CD14-positive monocyte (primary cell): ENCODE measurements at regions not wholly inside any gene's neighbourhood (a gene's known extent, or its start where the extent isn't known, plus 50 kb on each side); places are given as distances from the start of the nearest gene placed in this dataset.

ENCODE experiments used
- DNase-seq, 3 donors: peaks; one replicate each; pipeline ENCODE4 v3.0.0-alpha.2; 2011 to 2022
- H2AFZ ChIP-seq: 2 replicates; pipeline ENCODE4 v1.6.0; 2012; ENCODE audit warnings: mild to moderate bottlenecking, low read depth, low read length, inconsistent platforms; ENCODE audit not compliant: insufficient read depth, poor library complexity, severe bottlenecking
- H3K27ac ChIP-seq, 2 donors: 1 replicate in 1 of 2; 2 replicates in 1 of 2; pipeline ENCODE4 v1.5.1; 2012 to 2013; ENCODE audit warnings: low read length in 2 of 2, control low read depth in 1 of 2, inconsistent platforms in 1 of 2, low read depth in 1 of 2, mild to moderate bottlenecking in 1 of 2
- H3K27me3 ChIP-seq, 2 donors: one replicate each; pipeline versions ENCODE4 v1.6.0 to v1.6.1; 2011 to 2013; ENCODE audit warnings: low read length in 2 of 2; ENCODE audit not compliant: control insufficient read depth in 2 of 2, insufficient read depth in 2 of 2
- H3K36me3 ChIP-seq, 2 donors: replicated peaks in 1 of 2; 1 replicate in 1 of 2; 2 replicates in 1 of 2; pipeline versions ENCODE4 v1.5.1 to v1.6.1; 2012 to 2013; ENCODE audit warnings: low read length in 2 of 2, control low read depth in 1 of 2, inconsistent platforms in 1 of 2, mild to moderate bottlenecking in 1 of 2; ENCODE audit not compliant: insufficient read depth in 2 of 2, control insufficient read depth in 1 of 2
- H3K4me1 ChIP-seq, 2 donors: 1 replicate in 1 of 2; 2 replicates in 1 of 2; pipeline versions ENCODE4 v1.5.1 to v1.6.1; 2012 to 2013; ENCODE audit warnings: low read length in 2 of 2, control low read depth in 1 of 2, inconsistent platforms in 1 of 2, mild to moderate bottlenecking in 1 of 2, moderate library complexity in 1 of 2; ENCODE audit not compliant: insufficient read depth in 2 of 2, control insufficient read depth in 1 of 2
- H3K4me2 ChIP-seq: replicated peaks from 2 replicates; pipeline ENCODE3; 2012; ENCODE audit warnings: low read length, moderate library complexity, mild to moderate bottlenecking; ENCODE audit not compliant: poor library complexity, severe bottlenecking; ENCODE audit errors: extremely low read depth
- H3K4me3 ChIP-seq, 3 experiments: fragments of 200-600 bp in 1 of 3; sonication (generic) in 1 of 3; replicated peaks in 1 of 3; 1 replicate in 2 of 3; 2 replicates in 1 of 3; pipeline ENCODE4 v1.5.1; 2011 to 2013; ENCODE audit warnings: low read length in 3 of 3, mild to moderate bottlenecking in 3 of 3, control low read depth in 2 of 3, low read depth in 2 of 3, inconsistent platforms in 1 of 3, moderate library complexity in 1 of 3
- H3K79me2 ChIP-seq: 2 replicates; pipeline ENCODE4 v1.6.0; 2012; ENCODE audit warnings: mild to moderate bottlenecking, control low read depth, inconsistent platforms, low read length, moderate library complexity; ENCODE audit not compliant: insufficient read depth
- H3K9ac ChIP-seq: 2 replicates; pipeline ENCODE4 v1.6.0; 2017; ENCODE audit warnings: low read length, mild to moderate bottlenecking; ENCODE audit not compliant: insufficient read depth, poor library complexity, severe bottlenecking
- H3K9me3 ChIP-seq, 2 donors: replicated peaks in 1 of 2; 1 replicate in 1 of 2; 2 replicates in 1 of 2; pipeline versions ENCODE4 v1.5.1 to v1.6.1; 2012 to 2013; ENCODE audit warnings: low read length in 2 of 2, control low read depth in 1 of 2; ENCODE audit not compliant: control insufficient read depth in 1 of 2, insufficient read depth in 1 of 2
- H4K20me1 ChIP-seq: 2 replicates; pipeline ENCODE4 v1.6.0; 2012; ENCODE audit warnings: mild to moderate bottlenecking, low read length, control low read depth, moderate library complexity; ENCODE audit not compliant: insufficient read depth
- H3K27ac Mint-ChIP-seq, 7 donors: one replicate each; pipeline ENCODE4 v1.8.0; 2020; ENCODE audit warnings: mild to moderate bottlenecking in 7 of 7, mixed read lengths in 7 of 7, moderate library complexity in 6 of 7, inconsistent platforms in 2 of 7
- H3K27me3 Mint-ChIP-seq, 3 donors: one replicate each; pipeline ENCODE4 v1.8.0; 2021 to 2022; ENCODE audit warnings: low read depth in 3 of 3, mild to moderate bottlenecking in 3 of 3, mixed read lengths in 3 of 3, moderate library complexity in 3 of 3, inconsistent platforms in 1 of 3
- H3K36me3 Mint-ChIP-seq, 2 donors: one replicate each; pipeline ENCODE4 v1.8.0; 2020; ENCODE audit warnings: mixed read lengths in 2 of 2, inconsistent platforms in 1 of 2, mild to moderate bottlenecking in 1 of 2
- H3K4me1 Mint-ChIP-seq: one replicate; pipeline ENCODE4 v1.8.0; 2020; ENCODE audit warnings: mild to moderate bottlenecking, mixed read lengths
- H3K4me3 Mint-ChIP-seq, 2 donors: one replicate each; pipeline ENCODE4 v1.8.0; 2020; ENCODE audit warnings: mild to moderate bottlenecking in 2 of 2, mixed read lengths in 2 of 2, moderate library complexity in 1 of 2
- H3K9me3 Mint-ChIP-seq, 7 donors: one replicate each; pipeline ENCODE4 v1.8.0; 2020 to 2022; ENCODE audit warnings: mixed read lengths in 7 of 7, mild to moderate bottlenecking in 6 of 7, moderate library complexity in 6 of 7, inconsistent platforms in 2 of 7
- CTCF ChIP-seq: fragments of 200-600 bp; IDR thresholded peaks from one replicate; pipeline ENCODE4 v1.8.0; 2022; ENCODE audit warnings: antibody characterized with exemption, mild to moderate bottlenecking
- WGBS: methylation state at CpG from one replicate; pipeline ENCODE4 v1.1.5; 2013; ENCODE audit warnings: missing lambda C conversion rate; ENCODE audit not compliant: insufficient coverage; 5-methylcytosine and 5-hydroxymethylcytosine counted together
- intact Hi-C, 2 donors: fragments of 100-400 bp; cut with micrococcal nuclease; formaldehyde crosslinking; loops; one replicate each; pipeline versions ENCODE4 v1.15.0 to v1.15.1; 2023

GRCh38 chr17:79412110-79412509 is 198.7 kb downstream of the RBFOX3 start:
- WGBS: 96% methylated on average over 3 of the region's 3 CpGs
- no peak for TF ChIP-seq CTCF
- intact Hi-C loops: no loop called here

GRCh38 chr17:79411419-79411818 is 199.4 kb downstream of the RBFOX3 start:
- no peak overlapping the region for H3K27ac ChIP-seq
- H3K36me3 ChIP-seq: no peaks in the 10 kb centered on the region
- H3K4me2 ChIP-seq: no peak overlapping the region
- H3K9ac ChIP-seq: no peak overlapping the region
- WGBS: 69% methylated on average over 8 of the region's 8 CpGs
- no peaks in the 10 kb centered on the region for H3K9me3 ChIP-seq
- no peaks in the 10 kb centered on the region for H3K4me1 ChIP-seq
- DNase-seq: no peak
- peaks cover 0 to 21% of the 10 kb centered on the region in 2 donors for H3K27me3 ChIP-seq
- H4K20me1 ChIP-seq: no peaks in the 10 kb centered on the region
- H3K4me1 Mint-ChIP-seq: no peaks in the 10 kb centered on the region
- no peaks in the 10 kb centered on the region for H3K79me2 ChIP-seq
- TF ChIP-seq CTCF: no peak
- intact Hi-C loops: no loop called here
- no peak overlapping the region for H3K27ac Mint-ChIP-seq
- H2AFZ ChIP-seq: no peak overlapping the region
- peaks cover 0 to 3% (median 0%) of the 10 kb centered on the region in 7 donors for H3K9me3 Mint-ChIP-seq
- no peaks in the 10 kb centered on the region for H3K36me3 Mint-ChIP-seq
- H3K27me3 Mint-ChIP-seq: peaks cover 24 to 32% (median 30%) of the 10 kb centered on the region in 3 donors
- H3K4me3 ChIP-seq: no peak overlapping the region
- no peak overlapping the region for H3K4me3 Mint-ChIP-seq

More at GRCh38 chr17:79412110-79412509, 198.7 kb downstream of the RBFOX3 start:
- no peaks in the 10 kb centered on the region for H3K36me3 ChIP-seq
- DNase-seq: no peak
- no peaks in the 10 kb centered on the region for H3K9me3 ChIP-seq
- H3K9ac ChIP-seq: no peak overlapping the region
- no peak overlapping the region for H2AFZ ChIP-seq
- Mint-ChIP-seq H3K9me3 (peaks cover 0 to 1% (median 0%) of the 10 kb centered on the region in 7 donors), H3K27me3 (peaks cover 18 to 25% (median 23%) of the 10 kb centered on the region in 3 donors), H3K4me1 (no peaks in the 10 kb centered on the region), H3K36me3 (no peaks in the 10 kb centered on the region), H3K27ac (no peak overlapping the region), H3K4me3 (no peak overlapping the region)
- H3K4me3 ChIP-seq: no peak overlapping the region
- H3K4me2 ChIP-seq: no peak overlapping the region
- no peaks in the 10 kb centered on the region for H3K79me2 ChIP-seq
- peaks cover 0 to 15% of the 10 kb centered on the region in 2 donors for H3K27me3 ChIP-seq
- no peak overlapping the region for H3K27ac ChIP-seq
- no peaks in the 10 kb centered on the region for H3K4me1 ChIP-seq
- H4K20me1 ChIP-seq: no peaks in the 10 kb centered on the region
